ENCODE measurements at regions not wholly inside any gene's neighbourhood (a gene's known extent, or its start where the extent isn't known, plus 50 kb on each side); places are given as distances from the start of the nearest gene placed in this dataset.
"Not testable (repeated sequence)": the region's sequence is repeated elsewhere in the genome, so short reads cannot be mapped to it uniquely, and the experiment has no call there.

DNA sequence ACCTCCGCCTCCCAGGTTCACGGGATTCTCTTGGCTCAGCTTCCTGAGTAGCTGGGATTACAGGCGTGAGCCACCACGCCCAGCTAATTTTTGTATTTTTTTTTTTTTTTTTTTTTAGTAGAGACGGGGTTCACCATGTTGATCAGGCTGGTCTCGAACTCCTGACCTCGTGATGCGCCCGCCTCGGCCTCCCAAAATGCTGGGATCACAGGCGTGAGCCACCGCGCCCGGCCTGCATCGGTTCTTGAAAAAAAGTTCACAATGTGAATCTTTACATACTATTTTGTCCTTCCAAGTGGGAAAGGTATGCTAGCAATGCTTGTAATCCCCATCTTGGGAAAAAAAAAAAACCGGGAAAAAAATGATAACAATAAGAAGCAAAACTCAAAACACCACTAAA lies 211.0 kb downstream of the SH3BGRL start:
- H3K4me1 ChIP-seq (ENCODE audit: control insufficient read depth in 1 of 2, insufficient read depth in 2 of 2, low read length in 2 of 2); DNase-seq (ENCODE audit: low read depth, low spot score); H3K9me2 ChIP-seq (ENCODE audit: insufficient read depth); H3K4me3 ChIP-seq (replicated peaks in 1 of 2; ENCODE audit: low read depth in 1 of 2, low read length in 2 of 2); POLR2A ChIA-PET; intact Hi-C loops (cut with micrococcal nuclease); H3K79me2 ChIP-seq (ENCODE audit: insufficient read depth, low read length); ATAC-seq; BruUV-seq (replicated peaks); H3K27ac ChIP-seq (ENCODE audit: low read depth, low read length); RAD21 ChIA-PET (ENCODE audit: low non-redundant PET in 1 of 2, low total read pairs in 2 of 2, uncharacterized antibody in 2 of 2, unreplicated experiment in 2 of 2); H2AFZ ChIP-seq (ENCODE audit: low read depth, low read length, poor library complexity, severe bottlenecking); CTCF ChIA-PET; H3K9me3 ChIP-seq (ENCODE audit: control insufficient read depth in 1 of 2, insufficient read depth in 1 of 2, low read depth in 1 of 2, low read length in 2 of 2); H3K36me3 ChIP-seq (ENCODE audit: control insufficient read depth in 1 of 2, insufficient read depth in 2 of 2, low read length in 2 of 2); H3K4me2 ChIP-seq (ENCODE audit: low read length); H3K27me3 ChIP-seq (ENCODE audit: insufficient read depth, low read length); H3K9ac ChIP-seq (ENCODE audit: low read length); H4K20me1 ChIP-seq (ENCODE audit: insufficient read depth): not testable (repeated sequence)

DNA sequence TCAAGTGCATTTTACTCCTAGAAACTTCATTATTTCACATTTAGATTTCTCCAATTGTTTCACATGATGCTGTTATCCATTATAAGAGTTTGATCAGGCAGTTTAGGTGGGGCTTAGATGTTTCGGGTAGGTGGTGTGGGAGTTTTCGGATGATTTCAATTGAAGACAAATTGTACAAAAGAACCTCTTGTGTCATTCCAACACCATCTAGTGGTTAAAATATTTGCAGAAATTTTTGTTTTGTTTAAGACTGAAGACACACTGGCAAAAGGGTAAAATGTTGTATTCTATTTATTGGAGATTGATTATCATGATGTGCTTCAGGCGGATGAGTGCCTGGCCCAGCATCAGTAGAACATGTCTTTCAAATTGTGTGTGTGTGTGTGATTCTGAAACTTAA lies 212.7 kb downstream of the SH3BGRL start:
- no peaks in the 10 kb centered on the region for H3K9me3 ChIP-seq (ENCODE audit: control insufficient read depth in 1 of 2, insufficient read depth in 1 of 2, low read depth in 1 of 2, low read length in 2 of 2)
- no peak overlapping the region for H3K4me3 ChIP-seq (replicated peaks in 1 of 2; ENCODE audit: low read depth in 1 of 2, low read length in 2 of 2)
- no peak overlapping the region for H2AFZ ChIP-seq (ENCODE audit: low read depth, low read length, poor library complexity, severe bottlenecking)
- no peak overlapping the region for H3K9ac ChIP-seq (ENCODE audit: low read length)
- H3K4me2 ChIP-seq (ENCODE audit: low read length), result no peak overlapping the region
- intact Hi-C loops (cut with micrococcal nuclease), result no loop called here
- no peak for TF ChIP-seq ZBTB33 (IDR thresholded peaks at IDR 0.05; ENCODE audit: extremely low read depth, insufficient replicate concordance, low read length)
- TF ChIP-seq JUND (IDR thresholded peaks at IDR 0.05), result no peak
- H3K79me2 ChIP-seq (ENCODE audit: insufficient read depth, low read length), result no peaks in the 10 kb centered on the region
- ChIA-PET POLR2A (no interaction called here), CTCF (no interaction called here), RAD21 (ENCODE audit: low non-redundant PET in 1 of 2, low total read pairs in 2 of 2, uncharacterized antibody in 2 of 2, unreplicated experiment in 2 of 2) (no interaction called here)
- no peaks in the 10 kb centered on the region for H4K20me1 ChIP-seq (ENCODE audit: insufficient read depth)
- ATAC-seq (no peak), DNase-seq (ENCODE audit: low read depth, low spot score) (no peak)
- no peaks in the 10 kb centered on the region for H3K4me1 ChIP-seq (ENCODE audit: control insufficient read depth in 1 of 2, insufficient read depth in 2 of 2, low read length in 2 of 2)
- BruUV-seq (replicated peaks), result no TSS peak
- H3K27ac ChIP-seq (ENCODE audit: low read depth, low read length), result no peak overlapping the region
- H3K36me3 ChIP-seq (ENCODE audit: control insufficient read depth in 1 of 2, insufficient read depth in 2 of 2, low read length in 2 of 2), result no peaks in the 10 kb centered on the region
- H3K9me2 ChIP-seq (ENCODE audit: insufficient read depth), result no peaks in the 10 kb centered on the region
- no peaks in the 10 kb centered on the region for H3K27me3 ChIP-seq (ENCODE audit: insufficient read depth, low read length)

All from HCT116 (cell line).